ENCODE measurements at regions not wholly inside any gene's neighbourhood (a gene's known extent, or its start where the extent isn't known, plus 50 kb on each side); places are given as distances from the start of the nearest gene placed in this dataset.

- H3K36me3 ChIP-seq: no peaks in the 10 kb centered on the region
- no peak overlapping the region for H3K4me3 ChIP-seq
- no peak for DNase-seq (ENCODE audit: extremely low spot score in 2 of 2)
- no peaks in the 10 kb centered on the region for H3K4me1 ChIP-seq
- no peaks in the 10 kb centered on the region for H3K27me3 ChIP-seq
- TF ChIP-seq CTCF (IDR thresholded peaks at IDR 0.05): no peak
- intact Hi-C loops (cut with DNase I): no loop called here
- no peaks in the 10 kb centered on the region for H3K9me3 ChIP-seq
- H3K27ac ChIP-seq: no peak overlapping the region
These were observed 1629.4 kb upstream of the SEL1L start for GRCh38 chr14:83163016-83163415.

DNA sequence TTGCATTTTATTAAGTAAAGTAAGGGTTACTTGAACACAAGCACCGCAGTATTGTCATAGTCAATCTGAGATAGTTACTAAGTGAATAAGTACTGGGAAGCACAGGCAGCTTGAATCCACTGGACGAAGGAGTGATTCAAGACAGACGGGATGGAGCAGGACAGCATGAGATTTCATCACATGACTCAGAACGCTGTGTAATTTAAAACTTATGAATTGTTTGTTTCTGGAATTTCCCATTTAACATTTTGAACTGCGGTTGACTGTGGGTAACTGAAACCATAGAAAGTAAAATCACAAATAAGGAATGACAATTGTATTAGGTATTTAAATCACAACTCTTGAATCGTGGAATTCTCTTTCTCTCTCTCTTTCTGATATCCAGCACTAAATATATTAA is 1630.4 kb upstream of the SEL1L start:
- no peak for DNase-seq (ENCODE audit: extremely low spot score in 2 of 2)
- Histone ChIP-seq H3K4me1 (no peaks in the 10 kb centered on the region), H3K9me3 (no peaks in the 10 kb centered on the region), H3K27ac (no peak overlapping the region), H3K4me3 (no peak overlapping the region), H3K27me3 (no peaks in the 10 kb centered on the region), H3K36me3 (no peaks in the 10 kb centered on the region)
- intact Hi-C loops (cut with DNase I): no loop called here
- TF ChIP-seq POLR2AphosphoS5 (IDR thresholded peaks at IDR 0.05; ENCODE audit: insufficient read depth in 1 of 2, low read depth in 1 of 2): no peak
- no peak for TF ChIP-seq CTCF (IDR thresholded peaks at IDR 0.05)
- TF ChIP-seq POLR2A (IDR thresholded peaks at IDR 0.05): no peak

DNA sequence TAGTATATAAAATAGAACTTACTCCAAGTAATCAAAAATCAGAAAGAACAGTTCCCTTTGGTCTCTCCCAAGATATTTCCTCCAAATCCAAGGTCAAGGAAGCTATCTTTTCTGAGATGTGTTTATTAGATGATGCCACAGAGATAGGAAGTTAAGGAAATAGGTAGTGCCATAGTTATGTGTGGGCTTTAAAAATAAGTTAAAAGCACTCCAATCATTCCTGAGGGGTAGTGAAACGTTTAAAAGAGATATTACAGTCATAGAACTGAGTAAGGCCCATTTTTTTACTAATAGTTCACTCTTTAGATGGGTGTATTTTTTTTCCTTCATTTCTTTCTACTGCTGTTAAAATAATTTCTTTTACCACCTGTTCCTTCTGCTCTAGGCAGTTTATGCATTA is 1630.9 kb upstream of the SEL1L start:
- Histone ChIP-seq H3K9me3 (no peaks in the 10 kb centered on the region), H3K36me3 (no peaks in the 10 kb centered on the region), H3K4me1 (no peaks in the 10 kb centered on the region), H3K27ac (no peak overlapping the region), H3K27me3 (no peaks in the 10 kb centered on the region), H3K4me3 (no peak overlapping the region)
- TF ChIP-seq POLR2A (IDR thresholded peaks at IDR 0.05): no peak
- no peak for TF ChIP-seq CTCF (IDR thresholded peaks at IDR 0.05)
- TF ChIP-seq POLR2AphosphoS5 (IDR thresholded peaks at IDR 0.05; ENCODE audit: insufficient read depth in 1 of 2, low read depth in 1 of 2): no peak
- intact Hi-C loops (cut with DNase I): no loop called here
- DNase-seq (ENCODE audit: extremely low spot score in 2 of 2): no peak

GRCh38 chr14:83170165-83170564 is 1636.5 kb upstream of the SEL1L start:
- H3K36me3 ChIP-seq: no peaks in the 10 kb centered on the region
- no peaks in the 10 kb centered on the region for H3K4me1 ChIP-seq
- H3K9me3 ChIP-seq: no peaks in the 10 kb centered on the region
- intact Hi-C loops (cut with DNase I): no loop called here
- H3K4me3 ChIP-seq: no peak overlapping the region
- TF ChIP-seq POLR2AphosphoS5 (IDR thresholded peaks at IDR 0.05; ENCODE audit: insufficient read depth in 1 of 2, low read depth in 1 of 2): no peak
- TF ChIP-seq CTCF (IDR thresholded peaks at IDR 0.05): no peak
- no peak for TF ChIP-seq POLR2A (IDR thresholded peaks at IDR 0.05)
- no peaks in the 10 kb centered on the region for H3K27me3 ChIP-seq
- H3K27ac ChIP-seq: no peak overlapping the region
- DNase-seq (ENCODE audit: extremely low spot score in 2 of 2): no peak

GRCh38 chr14:83171761-83172160 is 1638.1 kb upstream of the SEL1L start:
- no peaks in the 10 kb centered on the region for H3K27me3 ChIP-seq
- no peak for DNase-seq (ENCODE audit: extremely low spot score in 2 of 2)
- H3K9me3 ChIP-seq: no peaks in the 10 kb centered on the region
- no peaks in the 10 kb centered on the region for H3K36me3 ChIP-seq
- no peak overlapping the region for H3K27ac ChIP-seq
- TF ChIP-seq CTCF (IDR thresholded peaks at IDR 0.05) (no peak), POLR2A (IDR thresholded peaks at IDR 0.05) (no peak), POLR2AphosphoS5 (IDR thresholded peaks at IDR 0.05; ENCODE audit: insufficient read depth in 1 of 2, low read depth in 1 of 2) (no peak)
- intact Hi-C loops (cut with DNase I): no loop called here
- no peaks in the 10 kb centered on the region for H3K4me1 ChIP-seq
- no peak overlapping the region for H3K4me3 ChIP-seq

All from vagina (tissue), 2 donors.